Left lung (tissue), 4 donors: ENCODE measurements at regions not wholly inside any gene's neighbourhood (a gene's known extent, or its start where the extent isn't known, plus 50 kb on each side); places are given as distances from the start of the nearest gene placed in this dataset.

ENCODE experiments used
- ATAC-seq: fragments of 200-7000 bp; cut with Tn5 transposase; one replicate; pipeline ENCODE4 v1.9.1; 2020; ENCODE audit warnings: moderate library complexity
- DNase-seq, 4 donors: peaks; one replicate each; pipeline ENCODE4 v3.0.0-alpha.2; 2013 to 2020
- H3K27ac ChIP-seq, 2 donors: fragments of 200-600 bp; sonication (generic) in 1 of 2; one replicate each; pipeline versions ENCODE4 v1.5.0 to v1.8.0; 2020 to 2021
- H3K27me3 ChIP-seq, 2 donors: fragments of 200-600 bp; sonication (generic) in 1 of 2; one replicate each; pipeline versions ENCODE4 v1.5.0 to v1.8.0; 2020 to 2021
- H3K36me3 ChIP-seq, 2 donors: fragments of 200-600 bp; sonication (generic) in 1 of 2; one replicate each; pipeline versions ENCODE4 v1.5.0 to v1.8.0; 2020 to 2021
- H3K4me1 ChIP-seq, 2 donors: fragments of 200-600 bp; one replicate each; pipeline ENCODE4 v1.8.0; 2021
- H3K4me3 ChIP-seq, 2 donors: fragments of 200-600 bp; sonication (generic) in 1 of 2; one replicate each; pipeline versions ENCODE4 v1.5.0 to v1.8.0; 2020 to 2021; ENCODE audit warnings: mild to moderate bottlenecking in 1 of 2
- H3K9me3 ChIP-seq, 2 donors: fragments of 200-600 bp; sonication (generic) in 1 of 2; one replicate each; pipeline versions ENCODE4 v1.5.0 to v1.8.0; 2020 to 2021
- CTCF ChIP-seq, 2 donors: fragments of 200-600 bp; sonication (generic) in 1 of 2; IDR thresholded peaks; one replicate each; pipeline versions ENCODE4 v1.5.0 to v1.8.0; 2021; ENCODE audit warnings: antibody characterized with exemption in 2 of 2
- intact Hi-C, 2 donors: fragments of 100-400 bp; cut with DNase I; formaldehyde crosslinking; loops; one replicate each; pipeline versions ENCODE4 v1.11.2 to v1.14.2; 2022
- donor health status: DM: no; HTN: yes; CAD: no.
- donor health status: DM: no; HTN: no; CAD: no.

GRCh38 chr2:237222601-237223041 is 136.9 kb downstream of the COPS8 start:
- Histone ChIP-seq H3K36me3 (no peaks in the 10 kb centered on the region), H3K27me3 (peaks cover 0 to 9% of the 10 kb centered on the region in 2 donors), H3K9me3 (no peaks in the 10 kb centered on the region), H3K4me3 (no peak overlapping the region), H3K4me1 (peaks cover 0 to 9% of the 10 kb centered on the region in 2 donors), H3K27ac (peak overlapping the region in 1 of 2 donors; percentile 69)
- TF ChIP-seq CTCF (IDR thresholded peaks at IDR 0.05) = no peak
- DNase-seq (no peak), ATAC-seq (no peak)
- intact Hi-C loops = no loop called here

- Histone ChIP-seq H3K9me3 (no peaks in the 10 kb centered on the region), H3K27me3 (peaks cover 0 to 9% of the 10 kb centered on the region in 2 donors), H3K36me3 (no peaks in the 10 kb centered on the region), H3K27ac (peak overlapping the region in 1 of 2 donors; percentile 69), H3K4me1 (peaks cover 0 to 9% of the 10 kb centered on the region in 2 donors), H3K4me3 (no peak overlapping the region)
- ATAC-seq (no peak), DNase-seq (no peak)
- no peak for TF ChIP-seq CTCF (IDR thresholded peaks at IDR 0.05)
- intact Hi-C loops = no loop called here
Observed at GRCh38 chr2:237223201-237223861, 137.6 kb downstream of the COPS8 start.

- peak overlapping the region in 1 of 2 donors; percentile 45 for H3K27ac ChIP-seq
- no peaks in the 10 kb centered on the region for H3K36me3 ChIP-seq
- H3K4me3 ChIP-seq = no peak overlapping the region
- H3K27me3 ChIP-seq = no peaks in the 10 kb centered on the region
- DNase-seq (no peak), ATAC-seq (no peak)
- intact Hi-C loops = no loop called here
- H3K4me1 ChIP-seq = peaks cover 0 to 9% of the 10 kb centered on the region in 2 donors
- no peaks in the 10 kb centered on the region for H3K9me3 ChIP-seq
- no peak for TF ChIP-seq CTCF (IDR thresholded peaks at IDR 0.05)
Observed at GRCh38 chr2:237227190-237227589, 141.5 kb downstream of the COPS8 start.

- H3K9me3 ChIP-seq = no peaks in the 10 kb centered on the region
- ATAC-seq = peak; percentile 66
- intact Hi-C loops = no loop called here
Observed at GRCh38 chr2:237227592-237228280, 142.0 kb downstream of the COPS8 start.

More at GRCh38 chr2:237227592-237228280, 142.0 kb downstream of the COPS8 start:
- no peak for TF ChIP-seq CTCF (IDR thresholded peaks at IDR 0.05)
- no peaks in the 10 kb centered on the region for H3K36me3 ChIP-seq
- no peaks in the 10 kb centered on the region for H3K27me3 ChIP-seq
- DNase-seq = no peak
- H3K4me1 ChIP-seq = peaks cover 0 to 9% of the 10 kb centered on the region in 2 donors
- H3K27ac ChIP-seq = peak overlapping the region in 1 of 2 donors; percentile 45
- H3K4me3 ChIP-seq = no peak overlapping the region
